ENCODE measurements at regions not wholly inside any gene's neighbourhood (a gene's known extent, or its start where the extent isn't known, plus 50 kb on each side); places are given as distances from the start of the nearest gene placed in this dataset.

DNA sequence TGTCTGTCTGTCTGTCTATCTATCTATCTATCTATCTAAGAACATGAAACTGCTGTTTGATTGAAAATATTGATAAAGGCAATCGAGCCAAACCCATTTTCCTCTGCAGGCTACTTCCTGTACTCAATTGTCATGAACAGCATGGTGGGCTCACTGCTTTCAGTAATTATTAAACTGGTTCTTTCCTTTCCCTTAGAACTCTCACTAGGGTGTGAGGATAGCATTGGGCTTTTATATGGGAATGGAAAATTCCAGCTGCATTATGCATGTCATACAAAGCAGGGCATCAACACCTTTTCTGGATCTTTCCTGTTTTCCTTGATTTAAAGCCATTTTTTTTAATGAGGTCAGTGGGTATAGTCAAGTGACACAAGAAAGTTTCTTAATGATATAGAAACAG is 161.0 kb upstream of the SYNCRIP start:
- no peak overlapping the region for H3K4me3 ChIP-seq (ENCODE audit: low read depth in 1 of 3, low read length in 3 of 3)
- no peaks in the 10 kb centered on the region for H3K36me3 ChIP-seq (ENCODE audit: control insufficient read depth in 3 of 3, insufficient read depth in 2 of 3, low read depth in 1 of 3, low read length in 3 of 3)
- no peak overlapping the region for H3K27ac ChIP-seq (ENCODE audit: low read depth in 1 of 3, low read length in 2 of 3)
- WGBS, 3 donors, result 14 to 29% (median 22%) methylated on average over 1 of the region's 1 CpG
- FAIRE-seq, result no peak
- no peaks in the 10 kb centered on the region for H3K27me3 ChIP-seq (ENCODE audit: control insufficient read depth in 3 of 3, insufficient read depth in 3 of 3, low read length in 3 of 3)
- DNase-seq, result no peak
- H3K9me3 ChIP-seq (ENCODE audit: control insufficient read depth in 2 of 2, insufficient read depth in 1 of 2, low read depth in 1 of 2, low read length in 1 of 2), result peaks cover 0 to 12% of the 10 kb centered on the region in 2 donors
- no peaks in the 10 kb centered on the region for H3K4me1 ChIP-seq (ENCODE audit: control insufficient read depth in 3 of 3, insufficient read depth in 2 of 3, low read depth in 1 of 3, low read length in 2 of 3)

DNA sequence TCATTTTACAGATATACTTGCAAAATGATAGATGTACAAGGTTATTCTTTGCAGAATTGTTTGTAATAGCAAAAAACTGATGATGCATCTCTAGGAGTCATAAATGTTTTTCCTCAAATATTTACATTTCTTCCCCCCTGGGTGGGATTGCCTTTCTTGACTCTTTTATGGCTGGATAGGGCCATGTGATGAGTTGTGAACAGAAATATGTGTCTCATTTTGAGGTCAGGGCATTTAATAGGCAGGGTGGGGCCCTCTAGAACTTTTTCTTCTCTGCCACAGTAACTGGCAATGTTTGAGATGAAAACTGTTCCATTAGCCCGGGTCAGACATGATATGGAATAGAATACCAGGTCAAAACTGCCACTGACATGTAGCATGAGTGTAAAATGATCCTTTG is 159.5 kb upstream of the SYNCRIP start:
- peaks cover 0 to 4% of the 10 kb centered on the region in 2 donors for H3K9me3 ChIP-seq (ENCODE audit: control insufficient read depth in 2 of 2, insufficient read depth in 1 of 2, low read depth in 1 of 2, low read length in 1 of 2)
- FAIRE-seq (no peak), DNase-seq (no peak)
- no peaks in the 10 kb centered on the region for H3K27me3 ChIP-seq (ENCODE audit: control insufficient read depth in 3 of 3, insufficient read depth in 3 of 3, low read length in 3 of 3)
- no peak overlapping the region for H3K27ac ChIP-seq (ENCODE audit: low read depth in 1 of 3, low read length in 2 of 3)
- 34 to 64% (median 39%) methylated on average over 1 of the region's 1 CpG for WGBS, 3 donors
- H3K36me3 ChIP-seq (ENCODE audit: control insufficient read depth in 3 of 3, insufficient read depth in 2 of 3, low read depth in 1 of 3, low read length in 3 of 3), result no peaks in the 10 kb centered on the region
- H3K4me1 ChIP-seq (ENCODE audit: control insufficient read depth in 3 of 3, insufficient read depth in 2 of 3, low read depth in 1 of 3, low read length in 2 of 3), result no peaks in the 10 kb centered on the region
- no peak overlapping the region for H3K4me3 ChIP-seq (ENCODE audit: low read depth in 1 of 3, low read length in 3 of 3)

DNA sequence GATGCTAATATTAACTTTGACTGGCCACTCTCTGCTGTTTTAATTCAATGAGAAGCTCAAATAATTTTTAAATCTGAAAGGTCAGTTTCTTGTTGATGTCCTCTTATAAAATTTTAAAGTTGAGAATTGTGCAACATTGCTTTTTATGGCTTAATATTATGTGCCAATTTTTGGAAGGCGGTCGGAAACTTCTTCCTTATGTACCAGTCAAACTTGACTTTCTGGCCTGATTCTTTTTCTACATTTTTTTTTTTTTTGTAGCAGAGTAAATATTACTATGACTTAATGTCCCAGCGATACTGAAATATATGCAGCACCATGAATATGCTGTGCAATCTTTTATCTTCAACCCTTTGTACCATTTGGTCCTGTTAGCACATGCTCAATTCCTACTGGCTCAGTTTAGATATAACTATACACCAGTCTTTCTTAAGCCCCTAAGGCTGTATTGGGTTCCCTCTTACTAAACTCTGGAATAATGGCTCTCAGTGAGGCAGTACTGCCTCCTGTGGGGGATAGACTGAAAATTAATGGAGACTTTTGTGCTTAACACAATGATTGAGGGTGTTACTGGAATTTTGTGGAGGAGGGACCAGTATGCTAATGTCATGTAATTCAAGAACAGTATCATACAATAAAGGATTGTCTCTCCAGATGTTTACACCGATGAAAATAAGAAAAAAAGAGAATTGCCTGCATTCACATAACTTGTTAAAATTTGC is 156.4 kb upstream of the SYNCRIP start:
- H3K27me3 ChIP-seq (ENCODE audit: control insufficient read depth in 3 of 3, insufficient read depth in 3 of 3, low read length in 3 of 3), result no peaks in the 10 kb centered on the region
- FAIRE-seq, result no peak
- 70 to 93% (median 80%) methylated on average over 4 of the region's 4 CpGs for WGBS, 3 donors

DNA sequence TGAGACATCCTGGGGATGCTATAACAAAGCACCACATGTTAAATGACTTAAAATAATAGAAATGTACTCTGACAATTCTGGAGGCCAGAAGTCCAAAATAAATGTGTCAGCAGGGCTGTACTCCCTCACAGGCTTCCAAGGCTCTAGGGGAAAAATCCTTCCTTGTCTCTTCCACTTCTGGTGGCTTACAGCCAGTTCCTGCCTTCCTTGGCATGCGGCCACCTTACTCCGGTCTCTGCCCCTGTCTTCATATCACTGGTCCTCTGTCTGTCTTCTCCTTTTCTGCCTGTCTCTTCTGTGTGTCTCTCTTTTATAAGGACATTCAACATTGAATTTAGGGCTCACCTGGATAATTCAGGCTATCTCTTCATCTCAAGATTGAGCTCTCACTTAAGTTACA is 155.3 kb upstream of the SYNCRIP start:
- H3K4me1 ChIP-seq (ENCODE audit: control insufficient read depth in 3 of 3, insufficient read depth in 2 of 3, low read depth in 1 of 3, low read length in 2 of 3), result no peaks in the 10 kb centered on the region
- no peaks in the 10 kb centered on the region for H3K27me3 ChIP-seq (ENCODE audit: control insufficient read depth in 3 of 3, insufficient read depth in 3 of 3, low read length in 3 of 3)
- H3K27ac ChIP-seq (ENCODE audit: low read depth in 1 of 3, low read length in 2 of 3), result no peak overlapping the region
- H3K36me3 ChIP-seq (ENCODE audit: control insufficient read depth in 3 of 3, insufficient read depth in 2 of 3, low read depth in 1 of 3, low read length in 3 of 3), result no peaks in the 10 kb centered on the region
- DNase-seq (peak in 1 of 2 donors; percentile 5), FAIRE-seq (no peak)
- H3K9me3 ChIP-seq (ENCODE audit: control insufficient read depth in 2 of 2, insufficient read depth in 1 of 2, low read depth in 1 of 2, low read length in 1 of 2), result no peaks in the 10 kb centered on the region
- H3K4me3 ChIP-seq (ENCODE audit: low read depth in 1 of 3, low read length in 3 of 3), result no peak overlapping the region
- 40 to 70% (median 58%) methylated on average over 2 of the region's 2 CpGs for WGBS, 3 donors

More for the DNA sequence above, 156.4 kb upstream of the SYNCRIP start:
- Histone ChIP-seq H3K4me1 (ENCODE audit: control insufficient read depth in 3 of 3, insufficient read depth in 2 of 3, low read depth in 1 of 3, low read length in 2 of 3) (no peaks in the 10 kb centered on the region), H3K9me3 (ENCODE audit: control insufficient read depth in 2 of 2, insufficient read depth in 1 of 2, low read depth in 1 of 2, low read length in 1 of 2) (no peaks in the 10 kb centered on the region), H3K36me3 (ENCODE audit: control insufficient read depth in 3 of 3, insufficient read depth in 2 of 3, low read depth in 1 of 3, low read length in 3 of 3) (no peaks in the 10 kb centered on the region), H3K4me3 (ENCODE audit: low read depth in 1 of 3, low read length in 3 of 3) (no peak overlapping the region), H3K27ac (ENCODE audit: low read depth in 1 of 3, low read length in 2 of 3) (no peak overlapping the region)
- DNase-seq, result no peak

DNA sequence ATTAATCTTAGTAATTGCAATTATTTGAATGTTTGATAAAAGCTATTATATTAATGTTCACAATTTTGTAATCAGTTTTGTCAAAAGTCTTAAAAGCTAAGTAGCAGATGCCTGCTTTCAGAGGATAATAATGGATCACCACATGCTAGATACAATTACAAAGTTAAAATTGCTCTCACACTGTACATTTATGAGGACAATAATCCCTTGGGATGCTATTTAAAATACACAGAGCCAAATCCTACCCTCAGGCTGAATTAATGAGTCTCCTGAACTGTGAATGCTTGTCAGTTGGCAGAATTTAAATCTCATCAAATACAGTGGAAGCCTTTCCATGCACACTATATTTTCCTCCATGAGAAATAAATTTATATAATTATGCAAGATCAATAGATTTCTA is 153.3 kb upstream of the SYNCRIP start:
- DNase-seq (no peak), FAIRE-seq (peak; percentile 33)
- Histone ChIP-seq H3K4me1 (ENCODE audit: control insufficient read depth in 3 of 3, insufficient read depth in 2 of 3, low read depth in 1 of 3, low read length in 2 of 3) (no peaks in the 10 kb centered on the region), H3K27ac (ENCODE audit: low read depth in 1 of 3, low read length in 2 of 3) (no peak overlapping the region), H3K36me3 (ENCODE audit: control insufficient read depth in 3 of 3, insufficient read depth in 2 of 3, low read depth in 1 of 3, low read length in 3 of 3) (no peaks in the 10 kb centered on the region), H3K27me3 (ENCODE audit: control insufficient read depth in 3 of 3, insufficient read depth in 3 of 3, low read length in 3 of 3) (no peaks in the 10 kb centered on the region), H3K9me3 (ENCODE audit: control insufficient read depth in 2 of 2, insufficient read depth in 1 of 2, low read depth in 1 of 2, low read length in 1 of 2) (no peaks in the 10 kb centered on the region), H3K4me3 (ENCODE audit: low read depth in 1 of 3, low read length in 3 of 3) (no peak overlapping the region)

DNA sequence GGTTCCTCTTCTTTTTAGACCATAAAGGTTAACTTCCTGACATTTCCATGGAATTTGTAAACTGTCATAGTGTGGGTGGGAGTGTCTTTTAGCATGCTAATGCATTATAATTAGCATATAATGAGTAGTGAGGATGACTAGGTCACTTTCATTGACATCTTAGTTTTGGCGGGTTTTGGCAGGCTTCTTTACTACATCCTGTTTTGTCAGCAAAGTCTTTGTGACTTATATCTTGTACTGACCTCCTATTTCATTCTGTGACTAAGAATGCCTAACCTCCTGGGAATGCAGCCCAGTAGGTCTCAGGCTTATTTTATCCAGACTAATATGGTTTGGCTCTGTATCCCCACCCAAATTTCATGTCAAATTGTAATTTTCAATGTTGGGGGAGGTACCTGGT is 149.6 kb upstream of the SYNCRIP start:
- Histone ChIP-seq H3K9me3 (ENCODE audit: control insufficient read depth in 2 of 2, insufficient read depth in 1 of 2, low read depth in 1 of 2, low read length in 1 of 2) (peaks cover 0 to 18% of the 10 kb centered on the region in 2 donors), H3K27ac (ENCODE audit: low read depth in 1 of 3, low read length in 2 of 3) (no peak overlapping the region), H3K36me3 (ENCODE audit: control insufficient read depth in 3 of 3, insufficient read depth in 2 of 3, low read depth in 1 of 3, low read length in 3 of 3) (no peaks in the 10 kb centered on the region), H3K4me1 (ENCODE audit: control insufficient read depth in 3 of 3, insufficient read depth in 2 of 3, low read depth in 1 of 3, low read length in 2 of 3) (no peaks in the 10 kb centered on the region), H3K27me3 (ENCODE audit: control insufficient read depth in 3 of 3, insufficient read depth in 3 of 3, low read length in 3 of 3) (no peaks in the 10 kb centered on the region), H3K4me3 (ENCODE audit: low read depth in 1 of 3, low read length in 3 of 3) (no peak overlapping the region)
- DNase-seq, result no peak
- WGBS, 3 donors, result 72 to 86% (median 76%) methylated on average over 1 of the region's 1 CpG
- no peak for FAIRE-seq

DNA sequence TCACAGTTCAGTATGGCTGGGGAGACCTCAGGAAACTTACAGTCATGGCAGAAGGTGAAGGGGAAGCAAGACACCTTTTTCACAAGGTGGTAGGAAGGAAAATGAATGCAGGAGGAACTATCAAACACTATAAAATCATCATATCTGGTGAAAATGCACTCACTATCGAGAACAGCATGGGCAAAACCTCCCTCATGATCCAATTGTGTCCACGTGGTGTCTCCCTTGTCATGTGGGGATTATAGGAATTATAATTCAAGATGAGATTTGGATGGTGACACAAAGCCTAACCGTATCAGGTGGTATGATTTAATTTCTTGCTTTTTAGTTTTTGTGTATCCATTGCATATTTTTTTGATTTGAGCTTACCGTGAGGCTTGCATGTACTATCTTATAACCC is 133.2 kb upstream of the SYNCRIP start:
- Histone ChIP-seq H3K27me3 (ENCODE audit: control insufficient read depth in 3 of 3, insufficient read depth in 3 of 3, low read length in 3 of 3) (no peaks in the 10 kb centered on the region), H3K27ac (ENCODE audit: low read depth in 1 of 3, low read length in 2 of 3) (no peak overlapping the region), H3K36me3 (ENCODE audit: control insufficient read depth in 3 of 3, insufficient read depth in 2 of 3, low read depth in 1 of 3, low read length in 3 of 3) (no peaks in the 10 kb centered on the region), H3K4me1 (ENCODE audit: control insufficient read depth in 3 of 3, insufficient read depth in 2 of 3, low read depth in 1 of 3, low read length in 2 of 3) (no peaks in the 10 kb centered on the region), H3K9me3 (ENCODE audit: control insufficient read depth in 2 of 2, insufficient read depth in 1 of 2, low read depth in 1 of 2, low read length in 1 of 2) (peaks cover 0 to 15% of the 10 kb centered on the region in 2 donors), H3K4me3 (ENCODE audit: low read depth in 1 of 3, low read length in 3 of 3) (no peak overlapping the region)
- 71 to 79% (median 73%) methylated on average over 4 of the region's 4 CpGs for WGBS, 3 donors
- no peak for DNase-seq
- FAIRE-seq, result no peak

DNA sequence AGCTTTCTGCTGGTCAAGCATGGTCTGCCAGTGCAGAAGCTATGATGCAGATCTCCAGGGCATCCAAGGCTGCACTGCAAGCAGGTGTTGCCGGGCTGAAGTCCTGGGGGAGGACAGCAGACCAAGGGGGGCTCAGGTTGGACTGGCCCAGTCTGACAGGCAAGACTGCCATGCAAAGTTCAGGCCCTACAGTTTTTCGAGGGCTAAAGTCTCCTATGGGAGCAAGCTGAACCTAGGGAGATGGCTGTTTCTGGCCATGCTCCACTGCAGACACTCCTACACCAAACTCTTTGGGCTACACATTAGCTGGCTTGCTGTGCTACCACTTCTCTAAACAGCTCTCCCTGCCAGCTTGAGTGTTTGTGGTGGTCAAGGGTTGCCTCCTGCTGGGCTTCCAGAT is 130.0 kb upstream of the SYNCRIP start:
- Histone ChIP-seq H3K27me3 (ENCODE audit: control insufficient read depth in 3 of 3, insufficient read depth in 3 of 3, low read length in 3 of 3) (no peaks in the 10 kb centered on the region), H3K27ac (ENCODE audit: low read depth in 1 of 3, low read length in 2 of 3) (no peak overlapping the region), H3K36me3 (ENCODE audit: control insufficient read depth in 3 of 3, insufficient read depth in 2 of 3, low read depth in 1 of 3, low read length in 3 of 3) (no peaks in the 10 kb centered on the region), H3K4me3 (ENCODE audit: low read depth in 1 of 3, low read length in 3 of 3) (no peak overlapping the region), H3K4me1 (ENCODE audit: control insufficient read depth in 3 of 3, insufficient read depth in 2 of 3, low read depth in 1 of 3, low read length in 2 of 3) (no peaks in the 10 kb centered on the region), H3K9me3 (ENCODE audit: control insufficient read depth in 2 of 2, insufficient read depth in 1 of 2, low read depth in 1 of 2, low read length in 1 of 2) (no peaks in the 10 kb centered on the region)
- DNase-seq, result no peak
- no peak for FAIRE-seq
- 75 to 80% (median 78%) methylated on average over 2 of the region's 2 CpGs for WGBS, 3 donors

DNA sequence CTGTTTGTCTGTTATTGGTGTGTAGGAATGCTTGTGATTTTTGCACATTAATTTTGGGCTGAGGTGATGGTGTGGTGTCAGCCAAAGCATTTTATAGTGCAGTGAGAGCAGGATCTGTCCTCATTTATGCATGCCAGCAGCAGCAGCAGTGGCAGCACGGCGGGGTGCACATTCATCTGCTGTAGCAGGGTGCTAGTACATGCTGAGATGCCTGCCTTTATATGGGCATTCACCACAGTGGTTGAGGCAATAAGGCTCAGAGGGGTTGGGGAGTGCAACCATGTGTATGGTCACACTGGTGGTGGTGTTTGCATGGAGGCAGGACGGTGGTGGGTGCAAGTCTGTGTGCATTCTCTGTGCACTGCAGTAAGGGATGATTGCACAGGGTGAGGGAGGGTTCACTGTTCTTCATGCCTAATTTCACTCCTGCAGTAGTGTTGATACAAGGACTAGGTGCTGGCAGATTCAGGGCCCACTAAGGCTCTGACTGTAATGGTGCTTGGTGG is 129.3 kb upstream of the SYNCRIP start:
- no peak for DNase-seq
- no peaks in the 10 kb centered on the region for H3K4me1 ChIP-seq (ENCODE audit: control insufficient read depth in 3 of 3, insufficient read depth in 2 of 3, low read depth in 1 of 3, low read length in 2 of 3)
- H3K36me3 ChIP-seq (ENCODE audit: control insufficient read depth in 3 of 3, insufficient read depth in 2 of 3, low read depth in 1 of 3, low read length in 3 of 3), result no peaks in the 10 kb centered on the region
- H3K27ac ChIP-seq (ENCODE audit: low read depth in 1 of 3, low read length in 2 of 3), result no peak overlapping the region
- no peak for FAIRE-seq
- no peak overlapping the region for H3K4me3 ChIP-seq (ENCODE audit: low read depth in 1 of 3, low read length in 3 of 3)
- no peaks in the 10 kb centered on the region for H3K9me3 ChIP-seq (ENCODE audit: control insufficient read depth in 2 of 2, insufficient read depth in 1 of 2, low read depth in 1 of 2, low read length in 1 of 2)
- 75 to 87% (median 76%) methylated on average over 3 of the region's 3 CpGs for WGBS, 3 donors
- H3K27me3 ChIP-seq (ENCODE audit: control insufficient read depth in 3 of 3, insufficient read depth in 3 of 3, low read length in 3 of 3), result no peaks in the 10 kb centered on the region

All from small intestine (tissue), 7 donors.